ENCODE measurements at regions not wholly inside any gene's neighbourhood (a gene's known extent, or its start where the extent isn't known, plus 50 kb on each side); places are given as distances from the start of the nearest gene placed in this dataset.
A peak's percentile ranks its signal among the peaks of the same experiment; 100 is the strongest.

- Mint-ChIP-seq H3K9me3 (no peaks in the 10 kb centered on the region), H3K4me3 (no peak overlapping the region), H3K27ac (ENCODE audit: unreplicated experiment) (no peak overlapping the region), H3K36me3 (ENCODE audit: low read depth) (no peaks in the 10 kb centered on the region), H3K4me1 (no peaks in the 10 kb centered on the region), H3K27me3 (ENCODE audit: low read depth) (peaks cover 13% of the 10 kb centered on the region)
- DNase-seq (ENCODE audit: low read depth, low spot score): peak; percentile 2
- no peak for TF ChIP-seq CTCF (conservative IDR thresholded peaks at IDR 0.05)
Observed at GRCh38 chr14:62216121-62216520, 453.9 kb downstream of the SNAPC1 start.

- peaks cover 3% of the 10 kb centered on the region for H3K27me3 Mint-ChIP-seq (ENCODE audit: low read depth)
- DNase-seq (ENCODE audit: low read depth, low spot score): no peak
- peaks cover 15% of the 10 kb centered on the region for H3K9me3 Mint-ChIP-seq
- no peaks in the 10 kb centered on the region for H3K4me1 Mint-ChIP-seq
- peaks cover 8% of the 10 kb centered on the region for H3K36me3 Mint-ChIP-seq (ENCODE audit: low read depth)
- H3K27ac Mint-ChIP-seq (ENCODE audit: unreplicated experiment): no peak overlapping the region
- TF ChIP-seq CTCF (conservative IDR thresholded peaks at IDR 0.05): no peak
- no peak overlapping the region for H3K4me3 Mint-ChIP-seq
Observed at GRCh38 chr14:62234849-62235248, 472.6 kb downstream of the SNAPC1 start.

GRCh38 chr14:62244221-62244620 lies 482.0 kb downstream of the SNAPC1 start:
- no peaks in the 10 kb centered on the region for H3K36me3 Mint-ChIP-seq (ENCODE audit: low read depth)
- no peak overlapping the region for H3K27ac Mint-ChIP-seq (ENCODE audit: unreplicated experiment)
- H3K4me1 Mint-ChIP-seq: peaks cover 4% of the 10 kb centered on the region
- peaks cover 3% of the 10 kb centered on the region for H3K27me3 Mint-ChIP-seq (ENCODE audit: low read depth)
- DNase-seq (ENCODE audit: low read depth, low spot score): no peak
- no peak overlapping the region for H3K4me3 Mint-ChIP-seq
- no peak for TF ChIP-seq CTCF (conservative IDR thresholded peaks at IDR 0.05)
- peaks cover 5% of the 10 kb centered on the region for H3K9me3 Mint-ChIP-seq

- Mint-ChIP-seq H3K36me3 (ENCODE audit: low read depth) (no peaks in the 10 kb centered on the region), H3K4me1 (peaks cover 6% of the 10 kb centered on the region), H3K27ac (ENCODE audit: unreplicated experiment) (no peak overlapping the region), H3K9me3 (peaks cover 5% of the 10 kb centered on the region), H3K27me3 (ENCODE audit: low read depth) (peaks cover under 1% of the 10 kb centered on the region), H3K4me3 (no peak overlapping the region)
- TF ChIP-seq CTCF (conservative IDR thresholded peaks at IDR 0.05): no peak
- DNase-seq (ENCODE audit: low read depth, low spot score): no peak
Observed at GRCh38 chr14:62247266-62247665, 485.0 kb downstream of the SNAPC1 start.

- no peak for DNase-seq (ENCODE audit: low read depth, low spot score)
- Mint-ChIP-seq H3K4me1 (peaks cover 6% of the 10 kb centered on the region), H3K4me3 (no peak overlapping the region), H3K27ac (ENCODE audit: unreplicated experiment) (no peak overlapping the region), H3K9me3 (no peaks in the 10 kb centered on the region), H3K27me3 (ENCODE audit: low read depth) (peaks cover 8% of the 10 kb centered on the region), H3K36me3 (ENCODE audit: low read depth) (no peaks in the 10 kb centered on the region)
- no peak for TF ChIP-seq CTCF (conservative IDR thresholded peaks at IDR 0.05)
Observed at GRCh38 chr14:62251237-62251636, 489.0 kb downstream of the SNAPC1 start.

- DNase-seq (ENCODE audit: low read depth, low spot score): no peak
- Mint-ChIP-seq H3K36me3 (ENCODE audit: low read depth) (no peaks in the 10 kb centered on the region), H3K9me3 (no peaks in the 10 kb centered on the region), H3K4me3 (no peak overlapping the region), H3K27ac (ENCODE audit: unreplicated experiment) (no peak overlapping the region), H3K4me1 (peaks cover 6% of the 10 kb centered on the region), H3K27me3 (ENCODE audit: low read depth) (peaks cover 20% of the 10 kb centered on the region)
- no peak for TF ChIP-seq CTCF (conservative IDR thresholded peaks at IDR 0.05)
Observed at GRCh38 chr14:62253171-62253570, 491.0 kb downstream of the SNAPC1 start.

Data from neural crest cell (in vitro differentiated cells).